C1 segment of cervical spinal cord (tissue), 14 donors: ENCODE measurements at regions not wholly inside any gene's neighbourhood (a gene's known extent, or its start where the extent isn't known, plus 50 kb on each side); places are given as distances from the start of the nearest gene placed in this dataset.
"Not testable (repeated sequence)": the region's sequence is repeated elsewhere in the genome, so short reads cannot be mapped to it uniquely, and the experiment has no call there.

Experiments
- DNase-seq, 14 donors: peaks; one replicate each; lab custom pipeline; 2025; lab: John Stamatoyannopoulos, UW

DNA sequence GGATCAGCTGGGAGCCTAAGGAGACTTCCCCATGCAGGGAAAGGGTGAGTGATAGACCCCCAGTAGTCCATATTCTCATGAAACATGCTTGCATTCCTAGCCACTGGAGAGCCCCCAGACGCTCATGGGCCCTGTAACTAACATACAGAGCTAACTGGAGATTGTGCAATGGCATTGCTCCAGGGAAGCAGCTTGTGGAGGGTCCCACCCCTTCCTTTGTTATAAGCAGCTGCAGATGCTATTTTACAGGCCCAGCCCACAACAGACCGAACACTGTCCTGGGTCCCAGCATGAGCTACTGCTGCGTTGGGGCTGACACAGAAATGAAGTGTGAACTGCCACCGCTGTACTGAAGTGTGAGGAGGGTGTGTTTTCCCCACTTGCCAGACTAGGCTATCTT is 1465.7 kb upstream of the DIAPH2 start:
- DNase-seq = no peak

DNA sequence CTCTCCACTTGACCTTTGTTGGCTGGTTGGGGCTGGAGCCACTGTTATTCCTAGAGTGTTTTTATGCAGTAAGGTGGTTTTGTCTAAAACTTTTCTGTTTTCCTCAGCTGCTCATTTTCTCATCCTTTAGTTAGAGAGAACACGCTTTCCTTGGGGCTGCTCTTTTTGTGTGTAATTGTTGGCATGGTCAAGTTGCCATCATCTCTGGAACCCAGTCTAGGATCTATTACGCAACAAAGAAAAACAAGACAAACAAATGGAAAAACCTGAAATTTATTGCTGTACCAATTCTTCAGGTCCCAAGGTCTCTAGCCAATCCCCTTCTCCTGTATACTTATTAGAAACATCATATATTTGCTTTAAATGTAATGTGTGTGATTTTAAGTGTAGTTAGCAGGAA is 1436.3 kb upstream of the DIAPH2 start:
- no peak for DNase-seq

DNA sequence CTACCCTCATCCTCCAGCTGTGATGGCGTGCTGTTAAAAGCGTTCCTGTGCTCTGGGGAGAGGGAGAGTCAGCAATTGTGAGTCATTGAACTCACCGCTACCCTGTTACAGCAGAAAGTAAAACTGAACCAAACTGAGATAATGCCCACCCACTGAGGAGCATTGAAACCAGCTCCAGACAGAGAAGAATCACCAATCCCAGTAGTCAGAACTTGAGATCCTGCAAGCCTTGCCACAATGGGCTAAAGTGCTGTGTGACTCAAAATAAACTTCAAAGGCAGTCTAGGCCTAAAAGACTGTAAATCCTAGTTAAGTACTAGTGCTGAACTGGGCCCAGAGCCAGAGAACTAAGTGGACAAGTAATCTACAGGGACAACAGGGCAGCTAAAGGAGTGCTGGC is 1394.2 kb upstream of the DIAPH2 start:
- no peak for DNase-seq

DNA sequence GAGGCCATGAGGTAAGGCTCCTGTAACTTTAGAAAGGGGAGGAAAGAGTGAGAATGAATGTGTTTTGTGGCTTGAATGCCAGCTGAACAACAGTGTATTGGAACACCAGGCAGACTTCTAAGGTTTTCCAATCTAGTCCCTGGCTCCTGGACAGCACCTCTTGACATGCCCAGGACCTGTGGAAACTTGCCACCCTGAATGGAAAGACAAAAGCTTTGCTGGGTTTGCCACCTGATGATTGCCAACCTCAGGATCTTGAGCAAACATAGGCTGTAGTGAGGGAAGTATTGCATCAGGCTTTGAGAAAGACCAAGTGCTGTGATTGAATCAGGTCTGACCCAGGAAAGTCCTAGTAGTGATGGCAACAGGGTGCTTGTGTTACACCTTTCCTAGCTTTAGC is 1393.1 kb upstream of the DIAPH2 start:
- no peak for DNase-seq

DNA sequence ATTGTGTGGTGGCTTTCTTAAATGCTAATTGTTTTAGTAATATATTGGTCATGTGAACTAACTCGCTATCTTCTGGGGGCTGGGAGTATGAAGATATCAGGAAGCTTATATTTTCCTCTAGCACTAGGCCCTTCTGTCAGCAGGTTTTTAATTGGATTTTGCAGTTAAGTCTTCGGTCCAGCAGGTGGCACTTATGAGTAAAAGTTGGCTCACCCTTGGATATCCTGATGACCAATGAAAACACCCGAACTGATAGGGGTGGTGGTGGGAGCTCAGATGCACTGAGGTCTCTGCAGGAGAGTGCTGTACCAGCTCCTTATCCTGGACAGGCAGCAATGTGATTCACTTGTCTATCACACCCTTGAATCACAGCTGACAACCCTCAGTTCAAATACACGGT is 1365.8 kb upstream of the DIAPH2 start:
- no peak for DNase-seq

DNA sequence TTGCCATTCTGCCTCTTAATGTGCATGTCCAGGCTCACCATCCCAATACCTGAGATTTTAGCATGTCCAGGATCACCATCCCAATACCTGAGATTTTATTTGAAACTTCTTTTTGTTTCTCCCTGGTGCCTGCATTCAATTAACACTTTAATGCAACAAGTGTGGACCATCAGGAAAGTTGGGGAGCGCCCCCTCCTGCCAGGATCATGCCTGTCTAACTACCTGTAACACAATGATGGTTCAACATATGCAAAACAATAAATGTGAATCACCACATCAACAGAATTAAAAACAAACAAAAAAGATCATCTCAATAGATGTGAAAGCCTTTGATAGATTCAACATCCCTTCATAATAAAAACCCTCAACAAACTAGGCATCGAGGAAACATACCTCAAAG is 1359.5 kb upstream of the DIAPH2 start:
- DNase-seq = no peak

DNA sequence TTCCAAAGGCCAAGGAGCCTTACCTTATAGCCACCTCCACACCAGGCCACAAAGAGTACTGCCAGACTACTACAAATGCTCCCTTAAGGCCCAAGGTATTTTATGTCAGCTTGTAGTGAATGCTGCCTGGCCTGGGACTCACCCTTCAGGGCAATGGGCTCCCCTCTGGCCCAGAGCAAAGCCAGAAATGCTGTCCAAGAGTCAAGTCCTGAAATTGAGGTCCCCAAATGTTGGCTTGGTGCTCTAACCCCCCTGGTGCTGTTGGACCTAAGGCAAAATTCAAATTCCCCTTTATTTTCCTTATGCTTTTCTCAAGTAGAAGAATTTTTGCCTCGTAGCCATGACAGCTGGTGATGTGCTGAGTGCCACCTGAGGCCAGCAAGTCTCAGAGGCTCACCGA is 1354.3 kb upstream of the DIAPH2 start:
- no peak for DNase-seq

DNA sequence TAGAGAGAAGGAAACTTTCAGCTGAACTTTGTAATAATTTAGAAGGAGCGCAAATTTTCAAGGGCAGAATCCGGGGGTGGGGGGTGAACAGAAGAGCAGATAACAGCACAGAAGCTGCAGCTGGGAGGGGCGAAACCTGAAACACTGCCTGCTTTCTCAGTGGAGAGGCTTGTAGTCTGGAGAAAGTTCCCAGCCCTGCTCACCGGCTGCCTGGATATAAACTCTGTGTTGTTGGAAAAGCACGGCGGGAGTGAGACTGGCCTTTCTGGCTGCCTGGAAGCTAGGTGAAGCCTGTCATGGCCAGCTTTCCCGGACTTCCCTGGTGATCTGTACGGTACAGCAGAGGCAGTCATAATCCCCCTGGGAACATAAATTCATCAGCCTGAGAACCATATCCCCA is 1352.1 kb upstream of the DIAPH2 start:
- no peak for DNase-seq

DNA sequence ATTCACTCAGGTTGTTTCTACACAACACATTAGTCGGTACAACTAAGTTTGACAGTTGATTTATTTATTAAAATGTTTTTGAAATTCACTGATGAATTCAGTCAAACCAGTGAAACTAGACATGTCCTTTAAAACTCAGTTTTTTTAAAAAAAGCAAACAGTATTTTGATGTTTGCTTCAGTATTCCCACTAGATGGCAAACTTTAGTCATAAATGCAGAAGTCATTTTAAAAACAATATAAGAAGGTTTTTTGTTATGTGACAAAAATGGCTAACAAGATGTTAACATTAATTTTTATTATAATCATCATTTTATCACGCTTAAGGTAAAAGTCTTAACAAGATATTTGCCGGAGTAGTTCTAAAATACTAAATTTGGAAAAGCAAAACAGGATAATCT is 1337.8 kb upstream of the DIAPH2 start:
- no peak for DNase-seq

DNA sequence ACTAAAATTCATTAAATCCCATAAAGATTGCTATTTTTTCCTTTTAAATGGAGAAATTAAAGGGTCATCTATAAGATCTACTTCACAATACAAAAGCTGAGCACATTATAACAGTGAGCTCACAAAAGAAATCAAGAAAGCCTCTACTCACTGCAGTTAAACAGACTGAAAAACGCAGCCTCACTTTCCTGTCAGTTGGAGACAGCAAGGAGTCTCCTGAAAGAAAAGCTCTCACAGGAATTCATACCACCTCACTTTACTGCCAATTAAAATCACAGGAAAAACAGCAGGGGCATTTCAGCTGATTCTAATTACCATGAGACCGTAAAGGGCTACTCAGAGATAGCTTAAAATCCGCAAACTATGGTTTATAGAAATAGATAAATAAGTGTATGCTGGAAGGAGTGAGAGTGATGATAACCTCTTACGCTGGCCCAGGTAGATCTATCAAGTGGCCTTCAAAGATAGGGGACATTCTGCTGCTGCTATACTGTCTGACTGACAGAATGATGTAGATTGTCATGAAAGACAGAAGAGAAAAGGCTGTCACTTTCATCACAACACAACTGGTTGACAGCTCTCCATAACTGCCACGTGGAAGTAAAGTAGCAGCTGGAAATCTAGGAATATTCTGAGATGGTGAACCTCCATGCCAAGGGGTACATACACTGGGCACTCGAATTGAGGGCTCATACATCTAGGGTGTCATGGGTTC is 1333.7 kb upstream of the DIAPH2 start:
- no peak for DNase-seq

DNA sequence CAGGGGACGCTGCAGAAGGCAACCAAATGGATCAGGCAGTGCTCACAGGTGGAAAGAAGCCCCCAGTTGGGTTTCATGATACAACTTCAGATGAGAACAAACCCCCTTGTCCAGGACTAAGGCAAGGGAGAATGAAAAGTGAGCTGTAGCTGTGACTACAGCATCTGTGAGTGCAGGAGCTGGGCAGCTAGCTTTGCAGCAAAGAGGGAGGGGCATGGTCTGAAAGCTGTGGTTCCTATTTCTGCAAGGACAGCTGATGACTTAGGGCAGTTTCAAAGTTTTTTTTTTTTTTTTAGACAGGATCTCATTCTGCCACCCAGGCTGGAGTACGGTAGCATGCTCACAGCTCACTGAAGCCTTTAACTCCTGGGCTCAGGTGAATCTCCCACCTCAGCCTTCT is 1317.4 kb upstream of the DIAPH2 start:
- no peak for DNase-seq

DNA sequence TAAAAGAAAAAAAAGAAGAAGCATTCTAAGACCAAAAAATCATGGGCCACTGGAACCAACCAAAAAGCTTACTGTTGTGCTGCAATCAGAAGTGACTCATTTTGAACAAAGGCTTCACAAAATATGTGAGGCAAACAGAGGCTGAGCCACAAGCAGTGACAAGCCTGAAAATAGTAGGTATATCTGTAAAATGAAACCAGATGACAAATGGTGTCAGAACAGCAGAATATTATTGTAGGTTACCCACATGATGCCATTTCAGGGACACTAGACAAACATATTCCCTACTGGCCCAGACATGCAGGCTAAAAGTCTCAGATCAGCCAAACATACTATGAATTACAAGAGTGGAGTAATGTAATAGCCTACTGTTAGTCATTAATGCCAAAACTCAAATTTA is 1301.8 kb upstream of the DIAPH2 start:
- no peak for DNase-seq

DNA sequence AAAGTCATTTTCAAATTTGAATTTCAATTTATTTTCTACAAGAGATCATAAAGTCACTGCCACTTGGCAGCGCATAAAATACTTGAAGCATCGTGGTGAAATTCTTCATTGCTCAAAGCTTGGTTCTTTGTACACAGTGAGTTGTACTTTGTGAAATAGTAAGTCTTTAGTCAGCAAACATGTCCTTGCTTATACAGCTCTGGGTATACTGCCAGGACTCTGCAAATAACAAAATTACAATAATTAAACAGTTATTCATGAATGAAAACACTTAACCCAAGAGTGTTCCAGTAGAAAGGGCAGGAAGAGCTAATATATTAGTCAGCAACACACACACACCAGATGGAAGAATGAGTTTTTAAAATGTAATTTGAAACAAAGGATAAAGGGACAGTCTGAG is 1300.9 kb upstream of the DIAPH2 start:
- no peak for DNase-seq

DNA sequence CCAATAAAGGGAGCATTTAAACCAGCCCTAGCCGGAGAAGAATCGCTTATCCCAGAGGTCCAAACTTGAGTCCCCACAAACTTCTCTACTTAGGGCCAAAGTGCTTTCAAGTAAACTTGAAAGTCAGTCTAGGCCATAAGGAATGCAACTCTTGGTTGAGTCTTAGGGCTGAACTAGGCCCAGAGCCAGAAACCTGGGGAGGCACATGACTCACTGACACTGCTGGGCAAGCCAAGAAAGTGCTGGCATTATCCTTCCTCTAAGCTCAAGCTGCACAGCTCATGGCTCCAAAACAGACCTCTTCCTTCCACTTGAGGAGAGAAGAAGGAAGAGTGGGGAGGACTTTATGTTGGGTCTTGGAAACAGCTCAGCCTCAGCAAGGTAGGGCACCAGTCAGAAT is 1257.3 kb upstream of the DIAPH2 start:
- no peak for DNase-seq

DNA sequence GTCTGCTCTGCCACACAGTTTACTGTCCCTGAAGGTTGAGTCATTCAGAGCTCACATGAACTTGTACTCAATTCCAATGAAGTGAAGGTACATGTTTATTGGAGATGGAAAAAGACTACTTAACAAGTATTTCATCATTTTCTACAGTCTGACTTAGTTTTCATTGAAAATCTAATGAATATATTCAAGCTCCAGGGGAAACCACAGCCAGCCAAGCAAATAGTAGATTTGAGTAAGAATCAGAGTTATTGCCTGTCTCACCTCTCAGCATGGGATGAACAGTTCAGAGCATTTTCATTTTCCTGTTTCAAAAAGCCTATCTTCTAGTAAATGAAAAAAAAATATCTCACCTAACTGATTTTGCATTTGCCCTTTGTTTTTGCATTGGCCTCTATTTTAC is 1249.4 kb upstream of the DIAPH2 start:
- DNase-seq = no peak

DNA sequence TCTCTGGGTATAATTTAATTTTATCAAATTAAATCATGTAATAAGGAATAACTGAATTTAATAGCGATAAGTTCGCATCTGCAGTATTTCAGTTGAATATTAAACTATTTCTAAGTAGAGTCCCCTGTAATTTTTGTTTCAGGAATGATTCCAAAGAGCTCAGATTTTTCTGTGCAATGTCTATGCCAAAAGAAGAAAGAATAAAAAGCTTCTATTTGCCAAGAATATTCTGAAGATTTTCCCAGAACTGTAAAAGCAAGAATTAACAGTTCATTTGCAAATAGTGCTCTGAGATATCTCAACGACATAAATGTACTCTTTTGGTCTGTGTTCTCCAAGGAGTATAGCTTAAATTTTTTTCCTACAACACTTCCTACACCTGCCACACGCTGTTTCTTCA is 1242.8 kb upstream of the DIAPH2 start:
- no peak for DNase-seq

DNA sequence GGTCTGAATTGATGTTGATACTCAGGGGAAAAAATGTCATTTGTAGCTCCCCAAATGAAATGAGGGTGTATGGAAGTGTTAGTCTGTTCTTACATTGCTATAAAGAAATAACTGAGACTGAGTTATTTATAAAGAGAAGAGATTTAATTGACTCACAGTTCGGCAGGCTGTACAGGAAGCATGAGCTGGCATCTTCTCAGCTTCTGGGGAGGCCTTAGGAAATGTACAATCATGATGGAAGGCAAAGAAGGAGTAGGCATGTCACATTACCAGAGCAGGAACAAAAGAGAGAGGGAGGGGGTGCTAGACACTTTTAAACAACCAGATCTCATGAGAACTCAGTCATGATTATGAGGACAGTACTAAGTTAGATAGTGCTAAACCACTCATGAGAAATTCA is 1199.9 kb upstream of the DIAPH2 start:
- no peak for DNase-seq

DNA sequence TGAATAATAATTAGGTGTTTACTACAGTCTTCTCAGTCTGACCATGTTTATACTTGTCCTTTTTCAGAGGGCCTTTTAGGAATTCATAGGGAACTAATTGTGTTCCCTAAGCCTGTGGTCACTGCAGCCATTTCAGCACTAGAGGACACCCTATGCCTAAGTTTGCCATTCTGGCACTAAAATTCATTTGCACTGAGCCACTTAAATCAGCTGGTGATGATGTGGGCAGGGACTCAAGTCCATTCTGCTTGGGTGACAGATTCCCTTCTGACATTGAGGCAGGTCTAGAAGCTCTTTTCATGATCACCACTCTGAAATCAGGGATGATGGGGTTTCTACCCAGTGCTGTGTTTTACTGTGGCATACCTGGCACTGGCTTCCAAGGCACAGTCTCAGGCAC is 1178.9 kb upstream of the DIAPH2 start:
- DNase-seq = no peak

DNA sequence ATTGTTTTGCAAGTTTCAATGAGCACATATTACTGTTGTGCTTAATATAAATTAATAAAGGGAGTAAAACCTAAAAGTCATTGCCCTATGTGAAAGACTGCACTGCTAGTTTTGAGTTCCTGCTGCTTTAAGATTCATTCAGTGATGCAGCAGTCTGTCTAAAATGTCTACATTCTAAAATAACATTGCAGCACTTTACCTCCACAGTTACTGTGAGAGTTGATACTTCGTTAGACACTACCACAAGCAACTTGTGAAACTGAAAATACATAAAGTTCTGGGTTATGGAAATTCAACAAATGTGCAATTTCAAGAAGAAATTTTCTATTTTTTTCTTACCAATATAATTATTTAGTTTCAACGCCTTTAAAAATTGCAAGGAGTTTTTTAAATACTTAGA is 1175.2 kb upstream of the DIAPH2 start:
- DNase-seq = no peak

DNA sequence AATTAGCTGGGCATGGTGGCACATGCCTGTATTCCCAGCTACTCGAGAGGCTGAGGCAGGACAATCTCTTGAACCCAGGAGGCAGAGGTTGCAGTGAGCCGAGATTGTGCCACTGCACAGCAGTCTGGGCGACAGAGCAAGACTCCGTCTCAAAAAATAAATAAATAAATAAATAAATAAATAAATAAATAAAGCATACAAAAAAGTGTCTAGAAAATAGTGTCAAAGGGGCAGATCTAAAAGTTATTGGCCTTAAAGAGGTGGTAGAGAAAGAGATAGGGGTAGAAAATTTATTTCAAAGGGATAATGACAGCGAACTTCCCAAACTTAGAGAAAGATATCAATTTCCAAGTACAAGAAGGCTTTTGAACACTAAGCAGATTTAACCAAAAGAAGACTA is 1160.6 kb upstream of the DIAPH2 start:
- DNase-seq = not testable (repeated sequence)

DNA sequence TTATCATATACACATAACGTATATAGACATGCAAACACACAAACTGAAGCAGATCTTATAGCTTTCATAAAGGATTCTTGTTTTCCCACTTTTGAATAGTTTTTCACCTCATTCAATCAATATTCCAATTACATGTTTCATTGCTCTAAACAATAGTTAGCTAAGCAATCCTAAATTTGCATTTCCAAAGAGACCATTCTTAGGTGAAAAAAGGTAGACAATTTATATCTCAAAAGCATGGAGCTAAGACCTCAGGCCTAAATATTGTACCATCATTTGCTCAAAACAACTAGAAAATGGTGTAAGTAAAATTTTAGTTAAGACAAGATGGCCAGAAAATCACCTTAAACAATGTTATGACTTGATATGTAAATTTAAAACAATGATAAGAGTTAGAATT is 1148.5 kb upstream of the DIAPH2 start:
- DNase-seq = no peak

DNA sequence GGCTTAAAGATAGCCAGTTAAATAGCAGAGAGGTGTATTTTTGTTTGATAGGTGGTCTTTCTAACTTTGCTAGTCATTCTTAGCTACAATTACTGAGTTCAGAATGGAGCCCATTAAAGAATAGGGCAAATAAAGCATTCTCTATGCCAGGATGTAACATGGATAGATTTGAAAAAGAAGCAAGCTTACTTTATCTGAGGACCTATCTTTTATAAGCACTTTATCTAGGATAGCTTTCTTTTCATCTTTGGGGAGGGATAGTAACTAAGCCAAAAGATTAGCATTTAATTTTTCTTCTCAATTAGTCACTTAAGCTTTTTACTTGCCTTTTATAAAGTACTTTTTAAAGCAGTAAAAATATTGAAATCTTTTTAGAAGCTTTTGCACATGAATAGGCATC is 1148.0 kb upstream of the DIAPH2 start:
- no peak for DNase-seq

DNA sequence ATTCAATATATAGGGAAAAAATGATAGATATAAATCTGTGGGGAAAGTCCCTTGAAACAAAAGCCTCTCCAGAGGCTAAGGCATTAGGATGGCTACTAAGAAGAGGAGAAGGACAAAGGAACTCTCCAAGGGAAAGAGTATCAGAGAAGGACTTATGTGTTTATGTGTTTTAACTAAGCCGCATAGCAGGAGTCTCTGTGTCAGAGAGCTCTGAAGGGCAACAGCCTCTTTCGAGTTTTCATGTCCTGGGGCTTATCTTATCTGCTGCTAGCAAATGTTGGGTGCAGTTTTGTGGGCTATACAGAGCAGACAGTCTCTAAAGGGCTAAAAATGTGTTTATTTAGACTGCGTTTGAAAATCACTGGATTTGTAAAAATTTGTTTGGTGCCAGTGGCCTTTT is 1145.6 kb upstream of the DIAPH2 start:
- no peak for DNase-seq

DNA sequence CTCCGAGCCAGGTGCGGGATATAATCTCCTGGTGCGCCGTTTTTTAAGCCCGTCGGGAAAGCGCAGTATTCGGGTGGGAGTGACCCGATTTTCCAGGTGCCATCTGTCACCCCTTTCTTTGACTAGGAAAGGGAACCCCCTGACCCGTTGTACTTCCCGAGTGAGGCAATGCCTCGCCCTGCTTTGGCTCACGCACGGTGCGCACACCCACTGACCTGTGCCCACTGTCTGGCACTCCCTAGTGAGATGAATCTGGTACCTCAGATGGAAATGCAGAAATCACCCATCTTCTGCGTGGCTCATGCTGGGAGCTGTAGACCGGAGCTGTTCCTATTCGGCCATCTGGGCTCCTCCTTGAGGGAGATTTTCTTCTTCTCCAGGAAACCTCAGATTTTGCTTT is 1135.1 kb upstream of the DIAPH2 start:
- not testable (repeated sequence) for DNase-seq
